ENCODE measurements at regions not wholly inside any gene's neighbourhood (a gene's known extent, or its start where the extent isn't known, plus 50 kb on each side); places are given as distances from the start of the nearest gene placed in this dataset.

DNA sequence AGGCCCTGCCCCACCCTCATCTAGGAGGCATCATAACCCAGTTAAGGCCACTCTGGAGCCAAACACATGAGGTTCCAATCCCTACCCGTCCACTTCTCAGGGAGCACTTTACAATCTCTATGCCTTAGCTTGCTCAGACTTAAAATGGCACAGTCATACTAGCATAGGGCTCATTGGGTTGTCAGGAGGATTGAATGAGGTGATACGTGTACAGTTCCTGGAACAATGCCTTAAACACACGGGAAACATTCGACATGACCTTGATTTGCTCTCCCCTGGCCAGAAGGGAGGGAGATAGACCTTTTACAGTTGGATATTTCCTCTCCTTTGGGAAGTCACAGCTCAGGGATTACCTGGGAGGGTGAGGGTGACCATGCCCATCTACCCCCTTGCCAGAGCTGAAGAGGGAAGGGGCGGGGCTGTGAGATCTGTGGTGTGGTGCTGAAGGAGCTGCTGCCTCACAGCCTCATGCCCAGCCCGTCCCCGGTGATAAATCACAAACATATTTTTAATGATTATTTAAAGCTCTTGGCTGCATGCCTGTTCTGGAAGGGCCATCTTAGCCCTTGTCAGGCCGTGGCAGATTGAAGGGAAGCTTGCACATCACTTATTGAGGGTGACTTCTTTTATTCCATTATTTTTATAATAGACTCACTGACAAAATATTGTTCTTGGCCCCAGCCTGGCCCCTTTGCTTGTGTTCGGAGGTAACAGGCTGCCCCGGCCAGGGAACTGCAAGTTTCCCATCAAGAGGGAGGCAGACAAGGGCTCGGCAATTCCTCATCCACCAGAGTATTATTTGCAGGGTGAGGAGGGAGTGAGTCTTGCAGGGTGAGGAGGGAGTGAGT is 83.4 kb downstream of the FOXD2 start:
- Histone ChIP-seq H3K9ac (ENCODE audit: low read depth in 1 of 2, low read length in 2 of 2) (no peak overlapping the region), H3K27me3 (ENCODE audit: control insufficient read depth in 2 of 2, insufficient read depth in 2 of 2, low read length in 2 of 2) (peaks cover 0 to 2% of the 10 kb centered on the region in 2 donors), H3K27ac (ENCODE audit: low read depth in 2 of 2, low read length in 2 of 2) (no peak overlapping the region), H3K4me3 (ENCODE audit: low read length in 2 of 2) (no peak overlapping the region), H3K36me3 (ENCODE audit: control insufficient read depth in 2 of 2, insufficient read depth in 2 of 2, low read length in 2 of 2) (no peaks in the 10 kb centered on the region), H3K4me1 (ENCODE audit: control insufficient read depth in 2 of 2, insufficient read depth in 2 of 2, low read length in 2 of 2) (peaks cover 0 to 3% of the 10 kb centered on the region in 2 donors), H3K9me3 (ENCODE audit: control insufficient read depth in 2 of 2, low read length in 2 of 2) (no peaks in the 10 kb centered on the region)

- H3K27me3 ChIP-seq (ENCODE audit: control insufficient read depth in 2 of 2, insufficient read depth in 2 of 2, low read length in 2 of 2), result no peaks in the 10 kb centered on the region
- no peaks in the 10 kb centered on the region for H3K36me3 ChIP-seq (ENCODE audit: control insufficient read depth in 2 of 2, insufficient read depth in 2 of 2, low read length in 2 of 2)
- H3K9me3 ChIP-seq (ENCODE audit: control insufficient read depth in 2 of 2, low read length in 2 of 2), result no peaks in the 10 kb centered on the region
- no peak overlapping the region for H3K9ac ChIP-seq (ENCODE audit: low read depth in 1 of 2, low read length in 2 of 2)
- H3K4me3 ChIP-seq (ENCODE audit: low read length in 2 of 2), result no peak overlapping the region
- H3K27ac ChIP-seq (ENCODE audit: low read depth in 2 of 2, low read length in 2 of 2), result no peak overlapping the region
- H3K4me1 ChIP-seq (ENCODE audit: control insufficient read depth in 2 of 2, insufficient read depth in 2 of 2, low read length in 2 of 2), result peaks cover 0 to 3% of the 10 kb centered on the region in 2 donors
Measured at GRCh38 chr1:47522935-47523834, 85.3 kb downstream of the FOXD2 start.

GRCh38 chr1:47523835-47524215 is 86.0 kb downstream of the FOXD2 start:
- no peaks in the 10 kb centered on the region for H3K27me3 ChIP-seq (ENCODE audit: control insufficient read depth in 2 of 2, insufficient read depth in 2 of 2, low read length in 2 of 2)
- H3K9ac ChIP-seq (ENCODE audit: low read depth in 1 of 2, low read length in 2 of 2), result no peak overlapping the region
- no peak overlapping the region for H3K4me3 ChIP-seq (ENCODE audit: low read length in 2 of 2)
- no peaks in the 10 kb centered on the region for H3K36me3 ChIP-seq (ENCODE audit: control insufficient read depth in 2 of 2, insufficient read depth in 2 of 2, low read length in 2 of 2)
- H3K4me1 ChIP-seq (ENCODE audit: control insufficient read depth in 2 of 2, insufficient read depth in 2 of 2, low read length in 2 of 2), result peaks cover 0 to 3% of the 10 kb centered on the region in 2 donors
- no peak overlapping the region for H3K27ac ChIP-seq (ENCODE audit: low read depth in 2 of 2, low read length in 2 of 2)
- H3K9me3 ChIP-seq (ENCODE audit: control insufficient read depth in 2 of 2, low read length in 2 of 2), result no peaks in the 10 kb centered on the region

DNA sequence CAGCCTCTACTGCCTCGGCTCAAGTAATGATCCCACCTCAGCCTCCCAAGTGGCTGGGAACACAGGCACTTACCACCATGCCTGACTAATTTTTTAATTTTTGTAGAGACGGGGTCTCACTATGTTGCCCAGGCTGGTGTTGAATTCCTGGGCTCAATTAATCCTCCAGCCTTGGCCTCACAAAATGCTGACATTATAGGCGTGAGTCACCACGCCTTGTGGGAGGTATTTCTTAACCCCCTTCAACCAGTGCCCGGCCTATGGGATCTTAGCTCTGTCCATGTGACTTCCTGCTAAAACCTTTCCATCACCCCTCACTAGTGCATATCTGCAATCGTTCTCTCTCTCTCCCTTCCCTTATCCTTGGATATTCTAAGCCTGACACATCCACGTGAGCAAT is 86.4 kb downstream of the FOXD2 start:
- Histone ChIP-seq H3K36me3 (ENCODE audit: control insufficient read depth in 2 of 2, insufficient read depth in 2 of 2, low read length in 2 of 2) (no peaks in the 10 kb centered on the region), H3K4me3 (ENCODE audit: low read length in 2 of 2) (no peak overlapping the region), H3K9me3 (ENCODE audit: control insufficient read depth in 2 of 2, low read length in 2 of 2) (no peaks in the 10 kb centered on the region), H3K27me3 (ENCODE audit: control insufficient read depth in 2 of 2, insufficient read depth in 2 of 2, low read length in 2 of 2) (no peaks in the 10 kb centered on the region), H3K4me1 (ENCODE audit: control insufficient read depth in 2 of 2, insufficient read depth in 2 of 2, low read length in 2 of 2) (peaks cover 0 to 3% of the 10 kb centered on the region in 2 donors), H3K27ac (ENCODE audit: low read depth in 2 of 2, low read length in 2 of 2) (no peak overlapping the region), H3K9ac (ENCODE audit: low read depth in 1 of 2, low read length in 2 of 2) (no peak overlapping the region)

DNA sequence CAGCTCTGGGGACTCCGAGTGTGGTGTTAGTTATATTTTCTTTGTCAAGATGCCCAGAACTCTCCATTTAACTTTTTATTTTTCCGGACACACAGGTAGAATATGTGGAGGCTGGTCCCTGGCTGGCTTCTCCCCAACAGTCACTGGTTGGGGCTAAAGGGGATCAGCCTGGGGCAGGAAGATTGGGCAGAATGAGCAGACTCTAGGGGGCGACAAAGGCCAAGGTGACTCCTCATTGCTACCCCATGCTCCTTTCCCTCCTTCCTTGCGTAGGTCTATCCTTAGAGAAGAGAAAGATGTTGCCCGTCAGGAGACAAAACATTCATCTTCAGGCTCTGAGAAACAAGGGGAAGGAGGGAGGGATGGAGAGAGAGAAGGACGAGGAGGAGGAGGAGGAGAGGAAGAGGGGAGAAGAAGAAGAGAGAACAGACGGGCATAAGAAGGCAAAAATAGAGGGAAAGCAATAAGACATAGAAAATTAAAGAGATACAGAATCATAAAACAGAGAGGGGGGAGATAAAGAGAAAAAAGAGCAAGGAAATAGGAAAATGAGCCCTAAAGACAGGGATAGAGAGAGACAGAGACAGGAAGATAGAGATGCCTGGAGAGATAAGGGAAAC is 89.9 kb downstream of the FOXD2 start:
- Histone ChIP-seq H3K4me3 (ENCODE audit: low read length in 2 of 2) (no peak overlapping the region), H3K9ac (ENCODE audit: low read depth in 1 of 2, low read length in 2 of 2) (no peak overlapping the region), H3K27me3 (ENCODE audit: control insufficient read depth in 2 of 2, insufficient read depth in 2 of 2, low read length in 2 of 2) (no peaks in the 10 kb centered on the region), H3K4me1 (ENCODE audit: control insufficient read depth in 2 of 2, insufficient read depth in 2 of 2, low read length in 2 of 2) (peaks cover 0 to 4% of the 10 kb centered on the region in 2 donors), H3K36me3 (ENCODE audit: control insufficient read depth in 2 of 2, insufficient read depth in 2 of 2, low read length in 2 of 2) (no peaks in the 10 kb centered on the region), H3K27ac (ENCODE audit: low read depth in 2 of 2, low read length in 2 of 2) (no peak overlapping the region), H3K9me3 (ENCODE audit: control insufficient read depth in 2 of 2, low read length in 2 of 2) (no peaks in the 10 kb centered on the region)

DNA sequence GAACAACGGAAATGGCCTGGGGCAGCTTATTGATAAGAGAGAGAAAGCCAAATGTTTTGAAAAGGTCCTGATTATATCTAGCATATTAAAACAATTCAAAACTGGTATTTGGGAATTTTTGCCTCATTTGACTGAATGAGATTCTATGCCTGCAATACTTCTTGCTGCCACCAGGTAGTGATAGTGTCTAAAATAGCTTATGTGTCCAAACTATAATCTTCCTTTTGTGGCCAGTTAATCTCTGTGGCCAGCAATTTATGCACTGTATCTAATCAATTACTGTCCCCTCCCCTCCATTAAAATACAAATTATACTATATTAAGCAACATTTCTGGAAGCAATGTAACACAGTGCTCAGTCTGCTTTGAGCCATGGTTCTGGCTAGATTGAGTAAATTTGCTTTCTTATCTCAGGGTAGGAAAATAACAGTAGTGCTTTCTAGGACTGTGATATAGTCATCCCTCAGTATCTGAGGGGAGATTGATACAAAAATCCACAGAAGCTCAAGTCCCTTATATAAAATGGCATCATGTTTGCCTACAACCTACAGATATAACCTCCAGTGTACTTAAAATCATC is 91.8 kb downstream of the FOXD2 start:
- no peaks in the 10 kb centered on the region for H3K27me3 ChIP-seq (ENCODE audit: control insufficient read depth in 2 of 2, insufficient read depth in 2 of 2, low read length in 2 of 2)

GRCh38 chr1:47532921-47533792 is 95.3 kb downstream of the FOXD2 start:
- Histone ChIP-seq H3K9ac (ENCODE audit: low read depth in 1 of 2, low read length in 2 of 2) (peak overlapping the region in 1 of 2 donors; percentile 51), H3K4me3 (ENCODE audit: low read length in 2 of 2) (peak overlapping the region; percentile 21 to 63), H3K36me3 (ENCODE audit: control insufficient read depth in 2 of 2, insufficient read depth in 2 of 2, low read length in 2 of 2) (no peaks in the 10 kb centered on the region), H3K9me3 (ENCODE audit: control insufficient read depth in 2 of 2, low read length in 2 of 2) (no peaks in the 10 kb centered on the region), H3K27me3 (ENCODE audit: control insufficient read depth in 2 of 2, insufficient read depth in 2 of 2, low read length in 2 of 2) (no peaks in the 10 kb centered on the region), H3K27ac (ENCODE audit: low read depth in 2 of 2, low read length in 2 of 2) (no peak overlapping the region), H3K4me1 (ENCODE audit: control insufficient read depth in 2 of 2, insufficient read depth in 2 of 2, low read length in 2 of 2) (peaks cover 6 to 42% of the 10 kb centered on the region in 2 donors)

More for the DNA sequence above, 91.8 kb downstream of the FOXD2 start:
- Histone ChIP-seq H3K4me3 (ENCODE audit: low read length in 2 of 2) (no peak overlapping the region), H3K9ac (ENCODE audit: low read depth in 1 of 2, low read length in 2 of 2) (no peak overlapping the region), H3K27ac (ENCODE audit: low read depth in 2 of 2, low read length in 2 of 2) (no peak overlapping the region), H3K36me3 (ENCODE audit: control insufficient read depth in 2 of 2, insufficient read depth in 2 of 2, low read length in 2 of 2) (no peaks in the 10 kb centered on the region), H3K4me1 (ENCODE audit: control insufficient read depth in 2 of 2, insufficient read depth in 2 of 2, low read length in 2 of 2) (peaks cover 6 to 19% of the 10 kb centered on the region in 2 donors), H3K9me3 (ENCODE audit: control insufficient read depth in 2 of 2, low read length in 2 of 2) (no peaks in the 10 kb centered on the region)

- Histone ChIP-seq H3K9ac (ENCODE audit: low read depth in 1 of 2, low read length in 2 of 2) (no peak overlapping the region), H3K4me1 (ENCODE audit: control insufficient read depth in 2 of 2, insufficient read depth in 2 of 2, low read length in 2 of 2) (peaks cover 6 to 42% of the 10 kb centered on the region in 2 donors), H3K27me3 (ENCODE audit: control insufficient read depth in 2 of 2, insufficient read depth in 2 of 2, low read length in 2 of 2) (no peaks in the 10 kb centered on the region), H3K27ac (ENCODE audit: low read depth in 2 of 2, low read length in 2 of 2) (no peak overlapping the region), H3K9me3 (ENCODE audit: control insufficient read depth in 2 of 2, low read length in 2 of 2) (no peaks in the 10 kb centered on the region), H3K4me3 (ENCODE audit: low read length in 2 of 2) (no peak overlapping the region), H3K36me3 (ENCODE audit: control insufficient read depth in 2 of 2, insufficient read depth in 2 of 2, low read length in 2 of 2) (no peaks in the 10 kb centered on the region)
Measured at GRCh38 chr1:47533793-47534328, 96.0 kb downstream of the FOXD2 start.

DNA sequence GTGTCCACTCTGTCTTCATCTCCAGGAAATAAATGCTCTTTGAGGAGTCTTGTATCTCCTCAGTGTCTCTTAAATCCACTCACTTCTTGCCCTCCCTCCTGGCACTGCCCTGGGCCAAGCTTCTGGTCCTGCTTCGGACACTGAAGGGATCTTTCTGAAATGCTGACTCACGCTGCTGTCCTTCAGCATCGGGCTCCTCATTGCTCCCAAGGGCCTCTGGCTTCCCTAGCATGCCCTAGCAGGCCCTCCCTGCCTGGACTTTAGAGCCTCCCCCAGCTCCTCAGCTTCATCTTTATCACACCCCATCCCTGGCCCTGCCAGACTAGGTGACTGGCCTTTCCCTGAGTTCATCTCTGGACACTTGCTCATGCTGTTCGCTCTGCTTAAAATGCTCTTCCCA is 96.6 kb downstream of the FOXD2 start:
- no peak overlapping the region for H3K9ac ChIP-seq (ENCODE audit: low read depth in 1 of 2, low read length in 2 of 2)
- H3K4me3 ChIP-seq (ENCODE audit: low read length in 2 of 2), result no peak overlapping the region
- H3K27ac ChIP-seq (ENCODE audit: low read depth in 2 of 2, low read length in 2 of 2), result no peak overlapping the region
- H3K27me3 ChIP-seq (ENCODE audit: control insufficient read depth in 2 of 2, insufficient read depth in 2 of 2, low read length in 2 of 2), result no peaks in the 10 kb centered on the region
- peaks cover 6 to 42% of the 10 kb centered on the region in 2 donors for H3K4me1 ChIP-seq (ENCODE audit: control insufficient read depth in 2 of 2, insufficient read depth in 2 of 2, low read length in 2 of 2)
- H3K9me3 ChIP-seq (ENCODE audit: control insufficient read depth in 2 of 2, low read length in 2 of 2), result no peaks in the 10 kb centered on the region
- no peaks in the 10 kb centered on the region for H3K36me3 ChIP-seq (ENCODE audit: control insufficient read depth in 2 of 2, insufficient read depth in 2 of 2, low read length in 2 of 2)
